Activated naive CD4-positive, alpha-beta T cell treated with anti-CD3 and anti-CD28 coated beads, Interleukin-2, amount 10 ng/mL, durations not matched to agents 7 days and 5 days (primary cell): ENCODE measurements at regions not wholly inside any gene's neighbourhood (a gene's known extent, or its start where the extent isn't known, plus 50 kb on each side); places are given as distances from the start of the nearest gene placed in this dataset.

Experiments used
- CTCF ChIA-PET: fragments of 350-600 bp; sonication (Branson Sonifier 250); formaldehyde crosslinking; loops from one replicate; lab custom pipeline; 2021; ENCODE audit warnings: antibody characterized with exemption; lab: Charles Lee
- DNase-seq: peaks from one replicate; pipeline ENCODE4 v3.0.0-alpha.2; 2020
- H3K27ac Mint-ChIP-seq: one replicate; pipeline ENCODE4 v1.8.0; 2021; ENCODE audit warnings: mild to moderate bottlenecking, moderate library complexity, mixed read lengths
- H3K27me3 Mint-ChIP-seq: one replicate; pipeline ENCODE4 v1.8.0; 2021; ENCODE audit warnings: mild to moderate bottlenecking, mixed read lengths
- H3K36me3 Mint-ChIP-seq: one replicate; pipeline ENCODE4 v1.8.0; 2021; ENCODE audit warnings: mixed read lengths
- H3K4me1 Mint-ChIP-seq: one replicate; pipeline ENCODE4 v1.8.0; 2021; ENCODE audit warnings: mixed read lengths
- H3K4me3 Mint-ChIP-seq: one replicate; pipeline ENCODE4 v1.8.0; 2021; ENCODE audit warnings: mild to moderate bottlenecking, moderate library complexity, mixed read lengths
- H3K9me3 Mint-ChIP-seq: one replicate; pipeline ENCODE4 v1.8.0; 2021; ENCODE audit warnings: mixed read lengths

GRCh38 chr2:22485486-22485885, 899.5 kb upstream of the KLHL29 start:
- no peak overlapping the region for H3K4me3 Mint-ChIP-seq
- no peaks in the 10 kb centered on the region for H3K4me1 Mint-ChIP-seq
- CTCF ChIA-PET: no interaction called here
- no peaks in the 10 kb centered on the region for H3K36me3 Mint-ChIP-seq
- H3K27ac Mint-ChIP-seq: no peak overlapping the region
- no peaks in the 10 kb centered on the region for H3K27me3 Mint-ChIP-seq
- no peaks in the 10 kb centered on the region for H3K9me3 Mint-ChIP-seq
- DNase-seq: no peak

GRCh38 chr2:22486343-22486742, 898.6 kb upstream of the KLHL29 start:
- Mint-ChIP-seq H3K4me1 (no peaks in the 10 kb centered on the region), H3K4me3 (no peak overlapping the region), H3K27ac (no peak overlapping the region), H3K36me3 (no peaks in the 10 kb centered on the region), H3K27me3 (no peaks in the 10 kb centered on the region), H3K9me3 (no peaks in the 10 kb centered on the region)
- DNase-seq: no peak
- CTCF ChIA-PET: no interaction called here

DNA sequence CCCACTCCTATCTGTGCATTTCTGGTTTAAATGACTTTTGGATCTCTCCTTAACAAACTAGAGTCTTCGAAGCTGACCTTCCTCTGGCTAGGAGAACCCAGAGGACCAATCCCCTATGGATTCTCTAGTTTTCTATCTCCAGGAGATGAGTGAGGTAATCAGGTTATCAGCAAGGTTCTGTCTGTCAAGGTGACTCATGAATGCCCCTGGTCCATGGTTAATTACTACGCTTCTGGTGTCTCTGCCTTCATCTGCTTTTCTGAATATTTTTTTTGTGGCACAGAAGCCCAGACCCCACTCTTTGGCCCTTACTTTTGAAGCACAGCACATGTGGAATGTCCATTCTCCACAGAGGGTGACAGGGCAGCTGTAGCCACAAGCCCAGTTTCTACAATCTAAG, 897.9 kb upstream of the KLHL29 start:
- no peak for DNase-seq
- CTCF ChIA-PET: no interaction called here
- no peak overlapping the region for H3K27ac Mint-ChIP-seq
- H3K36me3 Mint-ChIP-seq: no peaks in the 10 kb centered on the region
- H3K4me1 Mint-ChIP-seq: no peaks in the 10 kb centered on the region
- H3K9me3 Mint-ChIP-seq: peaks cover 2% of the 10 kb centered on the region
- no peak overlapping the region for H3K4me3 Mint-ChIP-seq
- no peaks in the 10 kb centered on the region for H3K27me3 Mint-ChIP-seq

GRCh38 chr2:22487541-22487940, 897.4 kb upstream of the KLHL29 start:
- Mint-ChIP-seq H3K27ac (no peak overlapping the region), H3K4me1 (no peaks in the 10 kb centered on the region), H3K27me3 (no peaks in the 10 kb centered on the region), H3K9me3 (peaks cover 2% of the 10 kb centered on the region), H3K36me3 (no peaks in the 10 kb centered on the region), H3K4me3 (no peak overlapping the region)
- no peak for DNase-seq
- CTCF ChIA-PET: no interaction called here

GRCh38 chr2:22491442-22491841, 893.5 kb upstream of the KLHL29 start:
- Mint-ChIP-seq H3K9me3 (peaks cover 2% of the 10 kb centered on the region), H3K27me3 (no peaks in the 10 kb centered on the region), H3K36me3 (no peaks in the 10 kb centered on the region), H3K4me1 (no peaks in the 10 kb centered on the region), H3K4me3 (no peak overlapping the region), H3K27ac (no peak overlapping the region)
- no peak for DNase-seq
- CTCF ChIA-PET: no interaction called here

- peaks cover 10% of the 10 kb centered on the region for H3K9me3 Mint-ChIP-seq
- no peaks in the 10 kb centered on the region for H3K36me3 Mint-ChIP-seq
- DNase-seq: no peak
- H3K27me3 Mint-ChIP-seq: no peaks in the 10 kb centered on the region
- CTCF ChIA-PET: no interaction called here
- no peak overlapping the region for H3K27ac Mint-ChIP-seq
- H3K4me3 Mint-ChIP-seq: no peak overlapping the region
- H3K4me1 Mint-ChIP-seq: no peaks in the 10 kb centered on the region
Observed at GRCh38 chr2:22494156-22494555, 890.8 kb upstream of the KLHL29 start.

DNA sequence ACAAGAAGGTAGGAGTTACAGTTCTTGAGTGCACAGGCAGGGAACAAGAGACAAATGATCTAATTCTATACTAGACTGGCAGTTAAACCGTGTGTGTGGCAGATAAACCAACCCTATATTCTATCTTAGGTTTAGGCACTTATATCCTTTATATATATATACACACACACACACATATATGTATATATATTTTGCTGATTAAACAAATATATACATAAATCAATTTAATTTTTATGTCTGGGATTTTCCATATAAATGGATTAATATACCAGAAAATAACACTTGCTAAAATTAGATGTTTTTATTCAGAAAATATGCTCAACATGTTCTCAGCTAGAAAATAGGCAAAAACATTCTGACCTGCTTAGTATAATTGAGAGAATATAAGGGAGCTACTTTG, 887.9 kb upstream of the KLHL29 start:
- Mint-ChIP-seq H3K4me1 (no peaks in the 10 kb centered on the region), H3K27me3 (no peaks in the 10 kb centered on the region), H3K4me3 (no peak overlapping the region), H3K9me3 (peaks cover 8% of the 10 kb centered on the region), H3K36me3 (no peaks in the 10 kb centered on the region), H3K27ac (no peak overlapping the region)
- CTCF ChIA-PET: no interaction called here
- no peak for DNase-seq

- no peak overlapping the region for H3K4me3 Mint-ChIP-seq
Observed at GRCh38 chr2:22497789-22498188, 887.2 kb upstream of the KLHL29 start.

DNA sequence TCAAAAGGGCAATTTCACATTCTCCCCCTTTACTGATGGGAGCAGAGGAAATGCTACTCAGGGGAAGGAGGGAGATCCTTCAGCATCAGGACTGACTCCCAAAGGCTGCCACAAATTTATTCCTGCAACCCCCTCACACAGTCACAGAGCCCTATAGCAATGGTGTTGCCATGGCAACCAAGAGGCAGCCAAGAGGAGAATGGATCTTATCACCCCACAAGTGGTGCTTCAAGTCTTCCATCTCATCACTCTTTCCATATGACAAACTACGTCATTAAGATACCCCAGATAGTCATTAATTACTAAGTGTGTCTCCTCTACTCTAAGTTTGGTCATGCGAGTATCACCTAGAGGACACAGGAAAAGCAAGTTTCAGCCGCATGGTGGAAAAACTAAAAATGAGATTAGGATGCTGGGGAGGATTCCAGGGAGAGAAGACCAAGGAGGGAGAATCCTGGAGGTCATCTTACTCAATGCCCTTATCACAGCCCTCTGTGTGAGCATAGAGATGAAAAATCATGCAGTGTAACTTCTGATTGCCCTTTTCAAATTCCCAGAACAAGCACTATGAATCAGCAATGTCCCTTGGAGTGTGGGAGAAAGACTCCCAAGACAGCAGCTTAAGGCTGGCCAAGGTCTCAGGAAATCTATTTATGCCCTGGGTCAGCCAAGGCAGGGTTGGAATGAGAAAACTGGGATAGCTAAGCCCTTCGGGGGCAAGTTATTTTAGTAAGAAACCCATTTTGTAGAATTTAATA, 885.7 kb upstream of the KLHL29 start:
- H3K27me3 Mint-ChIP-seq: no peaks in the 10 kb centered on the region
- H3K36me3 Mint-ChIP-seq: no peaks in the 10 kb centered on the region
- H3K27ac Mint-ChIP-seq: no peak overlapping the region
- no peak for DNase-seq
- peaks cover 8% of the 10 kb centered on the region for H3K9me3 Mint-ChIP-seq
- H3K4me3 Mint-ChIP-seq: no peak overlapping the region
- CTCF ChIA-PET: no interaction called here
- no peaks in the 10 kb centered on the region for H3K4me1 Mint-ChIP-seq

More at GRCh38 chr2:22497789-22498188, 887.2 kb upstream of the KLHL29 start:
- Mint-ChIP-seq H3K36me3 (no peaks in the 10 kb centered on the region), H3K9me3 (peaks cover 8% of the 10 kb centered on the region), H3K27ac (no peak overlapping the region), H3K27me3 (no peaks in the 10 kb centered on the region), H3K4me1 (no peaks in the 10 kb centered on the region)
- no peak for DNase-seq
- CTCF ChIA-PET: no interaction called here

GRCh38 chr2:22500555-22500935, 884.4 kb upstream of the KLHL29 start:
- H3K36me3 Mint-ChIP-seq: no peaks in the 10 kb centered on the region
- no peak for DNase-seq
- CTCF ChIA-PET: no interaction called here
- H3K27me3 Mint-ChIP-seq: no peaks in the 10 kb centered on the region
- no peaks in the 10 kb centered on the region for H3K4me1 Mint-ChIP-seq
- no peak overlapping the region for H3K27ac Mint-ChIP-seq
- H3K9me3 Mint-ChIP-seq: peaks cover 8% of the 10 kb centered on the region
- no peak overlapping the region for H3K4me3 Mint-ChIP-seq

GRCh38 chr2:22501851-22502250, 883.1 kb upstream of the KLHL29 start:
- H3K27ac Mint-ChIP-seq: no peak overlapping the region
- H3K9me3 Mint-ChIP-seq: peaks cover 8% of the 10 kb centered on the region
- CTCF ChIA-PET: no interaction called here
- H3K4me3 Mint-ChIP-seq: no peak overlapping the region
- no peaks in the 10 kb centered on the region for H3K4me1 Mint-ChIP-seq
- no peaks in the 10 kb centered on the region for H3K36me3 Mint-ChIP-seq
- no peaks in the 10 kb centered on the region for H3K27me3 Mint-ChIP-seq
- no peak for DNase-seq

GRCh38 chr2:22513563-22513962, 871.4 kb upstream of the KLHL29 start:
- H3K27me3 Mint-ChIP-seq: no peaks in the 10 kb centered on the region
- no peaks in the 10 kb centered on the region for H3K9me3 Mint-ChIP-seq
- H3K4me3 Mint-ChIP-seq: no peak overlapping the region
- CTCF ChIA-PET: no interaction called here
- H3K36me3 Mint-ChIP-seq: no peaks in the 10 kb centered on the region
- H3K4me1 Mint-ChIP-seq: no peaks in the 10 kb centered on the region
- no peak overlapping the region for H3K27ac Mint-ChIP-seq
- DNase-seq: no peak

DNA sequence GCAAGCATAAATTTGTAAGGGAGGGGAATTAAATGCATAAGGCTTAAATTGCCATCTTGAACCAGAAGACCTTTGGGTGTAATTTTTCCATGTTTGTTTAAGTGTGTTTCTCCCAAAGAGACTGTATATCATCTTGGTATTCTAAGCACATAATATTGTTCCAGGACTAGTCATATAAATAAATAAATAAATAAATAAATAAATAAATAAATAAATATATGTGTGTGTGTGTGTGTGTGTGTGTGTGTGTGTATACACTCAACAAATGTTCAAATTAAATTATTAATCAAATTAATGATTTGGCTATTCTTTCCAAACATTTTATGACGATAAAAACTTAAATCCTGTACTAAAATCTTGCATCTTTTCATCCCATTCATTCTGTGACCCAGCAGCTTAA, 867.8 kb upstream of the KLHL29 start:
- H3K9me3 Mint-ChIP-seq: no peaks in the 10 kb centered on the region
- DNase-seq: no peak
- no peaks in the 10 kb centered on the region for H3K4me1 Mint-ChIP-seq
- no peak overlapping the region for H3K27ac Mint-ChIP-seq
- CTCF ChIA-PET: no interaction called here
- no peak overlapping the region for H3K4me3 Mint-ChIP-seq
- no peaks in the 10 kb centered on the region for H3K27me3 Mint-ChIP-seq
- no peaks in the 10 kb centered on the region for H3K36me3 Mint-ChIP-seq

DNA sequence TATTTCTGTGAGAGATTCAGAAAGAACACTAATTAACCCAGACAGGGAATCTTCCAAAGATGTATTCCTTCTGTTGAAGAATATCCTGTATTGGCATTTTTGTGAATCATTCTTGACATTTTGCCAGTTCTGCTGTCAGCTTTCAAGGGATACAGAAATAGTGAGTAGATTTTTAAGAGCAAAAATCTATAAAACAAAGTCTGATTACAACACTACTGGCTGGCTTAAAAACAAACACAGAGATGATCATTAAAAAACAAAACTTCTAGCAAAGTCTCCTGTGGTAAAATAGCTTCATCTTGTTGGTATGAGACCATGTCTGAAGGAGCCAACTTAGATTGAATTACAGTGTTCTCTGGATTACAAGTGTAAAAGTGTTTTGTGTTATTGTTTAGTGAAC, 866.3 kb upstream of the KLHL29 start:
- H3K4me1 Mint-ChIP-seq: no peaks in the 10 kb centered on the region
- no peaks in the 10 kb centered on the region for H3K9me3 Mint-ChIP-seq
- CTCF ChIA-PET: no interaction called here
- H3K27me3 Mint-ChIP-seq: no peaks in the 10 kb centered on the region
- no peak overlapping the region for H3K4me3 Mint-ChIP-seq
- no peak for DNase-seq
- H3K36me3 Mint-ChIP-seq: no peaks in the 10 kb centered on the region
- H3K27ac Mint-ChIP-seq: no peak overlapping the region

GRCh38 chr2:22520369-22521288, 864.4 kb upstream of the KLHL29 start:
- Mint-ChIP-seq H3K27ac (no peak overlapping the region), H3K27me3 (no peaks in the 10 kb centered on the region), H3K9me3 (peaks cover 2% of the 10 kb centered on the region), H3K36me3 (no peaks in the 10 kb centered on the region), H3K4me3 (no peak overlapping the region), H3K4me1 (no peaks in the 10 kb centered on the region)
- CTCF ChIA-PET: no interaction called here
- no peak for DNase-seq
